ENCODE measurements at regions not wholly inside any gene's neighbourhood (a gene's known extent, or its start where the extent isn't known, plus 50 kb on each side); places are given as distances from the start of the nearest gene placed in this dataset.

DNA sequence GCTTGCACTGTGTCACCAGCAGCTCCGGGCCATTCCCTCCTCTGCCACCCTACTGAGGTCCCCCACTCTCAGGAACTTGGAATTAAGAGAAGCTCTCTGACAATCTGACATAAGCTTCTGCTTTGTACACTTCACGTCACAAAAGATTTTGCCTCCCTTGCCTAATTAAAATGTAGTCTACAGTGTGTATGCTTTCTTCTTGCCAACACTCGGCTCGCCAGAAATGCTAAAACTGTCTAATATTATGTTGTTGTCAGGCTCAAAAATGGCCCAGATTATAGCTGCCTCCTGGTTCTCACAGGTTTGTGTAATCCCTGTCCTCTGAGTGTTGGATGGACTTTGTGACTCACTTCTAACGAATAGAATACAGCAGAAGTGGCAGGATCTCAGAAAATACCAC lies 474.7 kb downstream of the MBD2 start:
- DNase-seq = no peak

DNA sequence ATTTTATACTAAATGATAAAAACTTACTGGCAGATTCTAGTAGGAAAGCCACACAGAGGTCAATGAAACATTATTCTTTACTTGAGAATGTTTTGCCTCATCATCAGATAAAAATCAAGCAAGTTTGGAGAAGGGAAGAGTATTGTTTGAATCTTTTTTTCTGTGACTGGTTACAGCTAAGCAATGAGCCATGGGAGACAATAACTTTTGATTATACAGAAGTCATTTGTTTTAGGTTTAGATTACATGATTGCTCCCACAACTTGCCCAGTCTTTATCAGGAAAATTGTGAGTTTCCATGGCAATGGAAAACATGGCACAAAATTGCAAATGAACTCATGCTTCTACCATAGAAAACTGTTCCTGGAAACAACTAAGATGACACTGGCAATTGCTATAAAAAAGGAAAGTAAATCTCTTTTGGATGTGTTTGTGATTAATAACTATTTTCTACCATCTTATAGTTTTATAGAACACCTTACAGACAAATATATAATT lies 476.8 kb downstream of the MBD2 start:
- no peak for DNase-seq

DNA sequence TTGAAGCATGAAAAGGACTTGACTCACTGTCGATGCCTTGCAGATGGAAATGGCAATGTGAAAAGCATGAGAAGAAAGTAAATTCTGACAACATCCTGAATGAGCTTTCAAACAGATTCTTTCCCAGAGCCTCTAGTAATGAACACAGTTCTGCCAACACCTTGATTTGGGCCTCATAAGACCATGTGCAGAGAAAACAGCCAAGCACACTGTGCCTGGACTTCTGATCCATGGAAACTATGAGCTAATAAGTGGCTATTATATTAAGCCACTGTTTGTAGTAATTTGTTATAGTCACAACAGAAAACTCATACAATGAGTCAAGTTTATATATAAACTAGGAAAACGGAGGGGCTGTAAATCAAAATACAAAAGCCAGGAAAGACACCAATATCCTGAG lies 477.3 kb downstream of the MBD2 start:
- no peak for DNase-seq

DNA sequence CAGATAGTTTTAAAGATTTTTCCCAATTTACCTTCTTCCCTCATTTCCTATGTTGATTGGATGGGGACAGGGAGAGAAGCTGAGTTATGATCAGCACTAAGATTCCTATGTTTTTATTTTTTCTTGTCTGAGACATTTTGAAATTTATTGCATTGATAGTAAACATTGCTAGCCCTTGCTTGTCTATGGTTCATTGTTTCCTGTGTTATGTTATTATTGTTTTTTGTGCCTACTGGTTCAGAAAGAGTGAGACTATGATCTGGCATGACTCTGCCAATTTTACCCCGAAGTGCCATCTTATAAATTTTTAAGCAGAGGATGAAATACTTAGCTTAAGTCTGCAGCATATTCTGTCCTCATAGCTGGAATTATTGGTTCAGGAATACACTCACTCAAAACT lies 478.5 kb downstream of the MBD2 start:
- no peak for DNase-seq

DNA sequence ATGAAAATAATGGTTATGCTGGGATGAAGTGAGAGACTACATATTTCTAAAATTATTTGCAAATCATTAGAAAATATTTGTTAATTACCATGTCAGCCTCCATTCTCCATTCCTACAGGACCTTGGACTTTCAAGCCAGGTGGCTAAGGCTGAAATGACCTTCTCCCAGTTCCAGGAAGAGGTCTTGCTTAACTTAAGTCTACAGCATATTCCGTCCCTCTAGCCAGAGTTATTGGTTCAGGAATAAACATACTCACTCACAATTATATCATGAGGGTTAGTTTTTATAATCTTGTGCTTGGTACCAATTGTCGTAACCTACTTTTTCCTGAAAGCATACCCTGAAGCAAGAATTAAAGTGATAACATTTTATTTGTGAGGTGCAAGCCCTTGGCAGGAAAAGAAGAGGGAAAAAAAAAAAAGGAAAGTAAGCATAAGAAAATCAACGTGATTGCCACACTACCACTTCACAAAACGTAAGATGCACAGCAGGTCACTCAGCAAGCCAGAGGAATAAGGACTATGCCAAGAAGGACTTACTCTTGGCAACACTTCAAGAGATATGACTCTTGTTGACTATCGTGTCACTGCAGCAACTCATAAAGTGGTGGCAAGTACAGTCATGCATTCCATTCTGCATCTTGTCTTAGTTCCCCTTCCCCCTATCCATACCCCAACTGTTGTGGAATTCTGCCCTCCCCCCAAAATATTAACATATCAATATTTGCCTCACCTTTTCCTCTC lies 479.1 kb downstream of the MBD2 start:
- no peak for DNase-seq

DNA sequence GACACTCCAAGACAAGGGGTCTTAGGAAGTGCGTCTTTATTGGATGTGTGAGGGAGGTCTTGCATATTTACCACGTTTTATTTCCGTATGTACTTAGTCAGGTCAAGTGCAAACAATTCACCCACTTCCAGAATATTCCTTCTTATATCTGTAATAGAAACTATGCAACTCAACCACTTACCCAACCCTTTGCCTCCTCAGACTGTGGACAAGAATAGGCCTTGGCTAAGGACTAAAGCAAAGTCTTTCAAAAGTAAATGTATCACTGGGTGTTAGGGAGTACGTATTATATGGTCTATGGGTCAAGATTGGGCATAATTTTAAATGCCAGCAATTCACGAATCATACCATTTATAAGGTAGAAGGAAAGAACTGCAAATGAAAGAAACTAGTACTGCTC lies 484.8 kb downstream of the MBD2 start:
- no peak for DNase-seq

DNA sequence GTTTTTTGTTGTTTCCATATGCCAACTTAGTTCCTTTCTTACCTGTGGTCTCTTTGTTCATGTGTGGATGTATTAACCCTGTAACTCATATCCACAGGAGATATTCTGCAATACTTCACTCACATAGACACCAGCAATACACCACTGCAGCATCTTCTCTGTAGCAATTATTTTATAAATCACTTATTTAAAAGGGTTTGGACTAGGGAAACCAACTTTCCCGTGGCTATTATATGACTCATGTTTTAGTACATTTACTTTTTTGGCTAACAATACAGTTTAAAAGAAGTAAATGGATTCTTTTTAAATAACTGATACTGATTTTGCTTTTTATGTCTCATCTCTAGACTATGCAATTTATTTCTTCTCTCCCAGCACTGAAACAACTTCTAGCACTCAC lies 488.9 kb downstream of the MBD2 start:
- no peak for DNase-seq

DNA sequence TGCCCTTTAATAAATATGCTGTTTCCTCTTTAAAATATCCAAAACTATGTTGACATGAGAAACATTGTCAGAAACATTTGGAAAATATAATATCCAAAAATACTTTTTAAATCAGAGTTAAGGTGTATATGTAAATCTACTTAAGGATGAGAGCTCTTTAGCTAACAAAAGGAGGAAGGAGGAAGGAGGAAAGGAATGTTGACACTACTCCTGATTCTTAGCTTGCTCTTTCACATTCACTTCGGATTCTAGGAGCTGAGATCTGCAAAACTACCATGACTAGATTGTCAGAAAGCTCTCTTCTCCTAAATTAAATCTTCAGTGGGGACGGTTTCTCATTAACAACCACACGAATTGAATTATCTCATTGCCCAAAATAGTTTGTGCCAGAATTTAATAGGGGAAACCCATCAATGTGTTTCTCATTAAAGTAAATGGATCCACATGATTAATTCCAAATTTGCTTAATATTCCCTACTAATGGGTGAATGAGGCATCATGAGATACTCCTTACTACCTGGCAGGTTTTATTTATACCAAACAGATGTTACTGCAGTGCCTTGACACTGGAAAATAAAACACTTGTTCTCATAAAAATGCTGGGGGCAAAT lies 509.1 kb downstream of the MBD2 start:
- DNase-seq = no peak

DNA sequence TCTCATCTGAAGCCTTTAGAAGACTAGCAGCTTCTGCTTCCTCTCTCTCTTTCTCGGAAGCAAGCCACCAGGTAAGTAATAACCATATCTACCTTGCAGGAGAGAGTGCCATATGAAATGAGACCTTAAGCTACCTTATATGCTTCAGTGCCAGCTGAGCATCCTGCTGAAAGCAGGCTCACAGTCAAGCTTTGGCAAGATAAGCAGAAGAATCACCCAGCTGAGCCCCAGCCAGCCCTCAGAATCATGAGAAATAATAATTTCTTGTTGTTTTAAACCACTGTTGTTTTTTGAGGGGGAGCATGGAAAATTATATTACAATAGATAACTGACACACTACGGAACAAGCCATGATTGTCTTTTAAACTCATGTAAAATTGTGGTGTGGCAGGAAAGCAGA lies 514.4 kb downstream of the MBD2 start:
- no peak for DNase-seq

DNA sequence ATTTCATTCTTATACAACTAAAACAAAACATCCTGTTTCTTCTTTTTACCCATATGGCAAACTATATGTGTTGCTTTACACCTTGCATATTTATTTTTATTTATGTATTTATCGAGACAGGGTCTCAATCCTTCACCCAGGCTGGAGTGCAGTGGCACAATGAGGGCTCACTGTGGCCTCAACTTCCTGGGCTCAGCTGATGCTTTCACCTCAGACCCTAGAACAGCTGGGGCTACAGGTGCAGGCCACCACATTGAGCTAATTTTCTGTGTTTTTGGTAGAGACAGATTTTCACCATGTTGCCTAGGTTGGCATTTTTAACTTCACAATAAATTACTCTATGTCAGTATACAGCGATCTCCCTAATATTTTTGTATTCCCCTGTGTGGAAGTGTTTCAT lies 522.0 kb downstream of the MBD2 start:
- no peak for DNase-seq

DNA sequence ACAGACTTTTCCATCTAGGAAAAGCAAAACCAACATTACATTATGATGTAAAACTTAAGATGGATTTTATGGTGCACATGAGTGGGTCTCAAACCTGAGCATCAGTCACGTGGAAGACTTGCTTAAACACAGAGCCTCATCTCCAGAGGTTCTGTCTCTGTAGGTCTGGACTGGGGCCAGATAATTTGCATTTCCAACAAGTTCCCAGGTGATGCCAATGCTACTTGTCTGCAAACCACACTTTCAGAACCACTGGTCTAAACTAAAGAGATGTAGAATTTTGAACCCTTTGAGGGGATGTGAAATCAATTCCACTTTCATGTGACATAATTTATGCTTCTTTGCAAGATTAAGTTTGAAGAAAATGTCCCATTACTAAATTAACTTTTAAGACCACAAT lies 522.8 kb downstream of the MBD2 start:
- DNase-seq = no peak

DNA sequence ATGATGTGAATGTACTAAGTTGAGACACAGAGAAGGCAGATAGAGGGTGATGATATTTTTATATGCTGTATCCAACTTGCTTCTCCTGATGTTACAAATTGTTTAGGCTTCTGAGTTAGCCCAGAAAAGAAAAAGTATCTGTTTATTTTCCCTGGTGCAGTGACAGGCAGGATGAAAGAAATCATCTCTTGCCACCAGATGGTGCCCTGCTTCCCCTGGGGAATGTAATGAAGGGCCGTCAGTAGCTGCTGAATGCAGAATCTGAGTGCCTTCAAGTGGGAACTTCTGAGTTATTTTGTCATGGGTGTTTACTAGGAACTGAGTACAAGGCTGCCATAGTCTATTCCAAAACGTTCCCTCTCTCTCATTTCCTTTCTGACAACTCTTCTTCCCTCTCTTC lies 525.6 kb downstream of the MBD2 start:
- DNase-seq = peak; percentile 25

DNA sequence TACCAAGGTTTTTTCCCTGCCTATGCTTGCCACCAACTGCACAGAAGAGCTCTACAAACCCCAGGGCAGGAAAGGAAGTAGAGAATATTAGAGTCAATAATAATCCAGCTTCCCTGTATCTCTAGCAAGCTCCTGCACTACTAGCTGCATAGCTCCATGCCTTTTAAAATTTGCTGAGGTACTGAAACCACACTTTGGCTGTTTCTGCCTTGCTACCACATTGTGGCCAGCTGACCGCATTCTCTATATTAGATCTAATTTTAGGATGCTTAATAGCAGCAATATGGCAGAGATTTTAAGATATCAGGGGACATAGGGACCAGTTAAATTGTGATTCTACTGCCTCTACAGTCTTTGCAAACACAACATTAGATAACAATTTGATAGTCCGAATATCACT lies 534.6 kb downstream of the MBD2 start:
- no peak for DNase-seq

DNA sequence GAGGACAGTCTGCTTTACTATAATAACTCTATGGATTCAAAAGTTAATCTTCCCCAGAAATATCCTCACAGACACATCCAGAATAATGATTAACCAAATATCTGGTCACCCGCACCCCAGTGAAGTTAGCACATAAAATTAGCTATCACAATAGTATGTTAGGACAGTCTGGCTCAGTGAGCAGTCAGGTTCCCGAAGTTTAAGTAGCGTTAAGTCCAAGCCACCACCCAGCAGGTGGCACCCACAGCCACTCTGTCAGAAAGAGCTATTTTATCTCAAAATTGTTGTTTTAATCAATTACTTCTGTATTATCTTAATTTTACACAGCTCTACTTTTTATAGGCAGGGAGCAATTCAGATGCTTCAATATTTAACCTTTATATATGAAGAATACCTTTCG lies 537.5 kb downstream of the MBD2 start:
- DNase-seq = peak; percentile 1

DNA sequence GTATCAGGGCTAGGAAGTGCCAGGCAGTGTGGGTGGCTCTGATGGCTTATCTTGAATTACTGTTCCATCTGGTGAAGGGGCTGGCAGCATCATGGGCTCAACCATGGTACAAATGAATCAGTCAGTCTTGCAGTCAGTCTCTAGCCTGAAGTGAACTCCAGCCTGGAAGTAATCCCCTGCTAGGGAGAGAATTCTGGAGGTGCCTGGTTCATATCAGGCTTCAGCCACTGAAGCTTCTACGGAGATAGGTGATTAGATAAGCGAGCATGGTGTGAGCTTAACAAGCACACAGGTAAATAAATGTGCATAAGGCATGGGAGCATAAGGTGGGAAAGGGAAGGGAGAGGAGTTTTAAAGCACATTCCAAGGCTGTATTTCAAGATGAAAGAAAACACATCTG lies 541.7 kb downstream of the MBD2 start:
- DNase-seq = no peak

DNA sequence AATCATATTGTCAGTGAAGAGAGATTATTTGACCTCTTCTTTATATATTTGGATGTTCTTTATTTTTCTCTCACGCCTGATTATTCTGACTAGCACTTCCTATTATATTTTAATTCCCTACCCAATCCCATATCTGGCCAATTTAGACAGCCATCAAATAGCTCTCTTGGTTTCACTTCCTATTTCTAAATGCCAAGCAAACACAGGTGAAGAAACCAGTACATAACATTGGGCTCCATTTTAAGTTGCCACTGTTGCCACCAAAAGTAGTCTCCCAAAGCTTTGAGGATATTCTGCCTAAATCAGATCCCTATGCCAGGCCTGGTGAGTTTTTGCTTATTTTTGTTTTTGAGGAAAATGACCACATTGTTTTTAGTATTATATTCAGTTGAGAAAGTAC lies 547.0 kb downstream of the MBD2 start:
- no peak for DNase-seq

DNA sequence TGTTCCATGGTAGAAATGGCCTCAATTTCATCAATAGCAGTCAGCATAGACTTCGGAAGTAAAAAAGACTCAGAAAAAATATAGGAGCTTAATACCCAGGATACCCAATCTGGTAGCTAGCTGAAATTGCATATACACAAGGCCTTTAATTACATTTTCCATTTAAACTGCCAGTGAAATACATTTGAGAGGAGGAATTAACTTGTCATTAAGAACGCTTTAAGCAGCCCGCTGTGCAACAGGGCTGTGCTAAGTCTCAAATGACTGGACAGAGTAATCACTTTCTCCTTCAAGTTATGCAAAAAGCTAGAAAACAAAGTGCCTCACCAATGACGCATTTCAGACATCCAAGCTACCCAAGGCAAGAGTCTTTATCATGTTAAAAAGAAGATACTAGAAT lies 558.8 kb downstream of the MBD2 start:
- no peak for DNase-seq

DNA sequence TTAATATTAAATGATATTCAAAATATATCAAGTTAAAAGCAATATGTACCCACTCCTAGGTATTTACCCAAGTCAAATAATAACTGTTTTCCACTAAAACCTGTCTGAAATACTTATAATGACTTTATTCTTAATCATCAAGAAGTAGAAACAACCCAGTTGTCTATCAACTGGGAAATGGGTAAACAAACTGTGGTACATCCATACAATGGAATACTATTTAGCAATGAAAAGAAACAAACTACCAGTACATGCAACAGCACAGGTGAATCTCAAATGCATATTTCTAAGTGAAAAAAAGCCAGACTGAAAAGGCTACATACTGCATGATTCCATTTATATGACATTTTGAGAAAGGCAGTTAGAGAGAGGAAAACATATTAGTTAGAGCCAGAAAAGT lies 559.9 kb downstream of the MBD2 start:
- no peak for DNase-seq

DNA sequence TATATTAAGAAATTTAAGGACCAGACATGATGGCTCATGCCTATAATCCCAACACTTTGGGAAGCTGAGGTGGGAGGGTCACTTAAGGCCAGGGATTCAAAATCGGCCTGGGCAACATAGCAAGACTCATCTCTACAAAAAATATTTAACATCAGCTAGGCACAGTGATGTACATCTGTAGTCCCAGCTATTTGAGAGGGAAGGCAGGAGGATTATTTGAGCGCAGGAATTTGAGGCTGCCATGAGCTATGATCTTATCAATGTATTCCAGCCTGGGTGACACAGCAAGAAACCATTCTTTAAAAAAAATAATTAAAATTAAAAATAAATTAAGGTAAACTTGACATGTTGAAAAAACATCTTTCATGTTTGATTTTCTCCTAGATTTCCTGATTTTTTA lies 564.2 kb downstream of the MBD2 start:
- DNase-seq = no peak

DNA sequence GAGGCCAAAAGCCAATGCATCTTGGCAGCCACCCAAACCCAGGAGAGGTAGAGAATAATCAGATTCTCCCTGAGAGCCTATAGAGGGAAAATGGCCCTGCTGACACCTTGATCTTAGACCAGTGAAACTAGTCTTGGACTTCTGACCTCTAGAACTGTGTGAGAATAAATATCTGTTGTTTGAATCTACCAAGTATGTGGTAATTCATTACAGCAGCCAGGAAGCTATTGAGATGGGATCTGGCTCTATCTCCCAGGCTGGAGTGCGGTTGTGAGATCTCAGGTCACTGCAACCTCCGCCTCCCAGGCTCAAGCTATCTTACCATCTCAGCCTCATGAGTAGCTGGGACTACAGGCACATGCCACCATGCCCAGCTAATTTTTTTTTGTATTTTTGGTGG lies 567.2 kb downstream of the MBD2 start:
- DNase-seq = no peak

DNA sequence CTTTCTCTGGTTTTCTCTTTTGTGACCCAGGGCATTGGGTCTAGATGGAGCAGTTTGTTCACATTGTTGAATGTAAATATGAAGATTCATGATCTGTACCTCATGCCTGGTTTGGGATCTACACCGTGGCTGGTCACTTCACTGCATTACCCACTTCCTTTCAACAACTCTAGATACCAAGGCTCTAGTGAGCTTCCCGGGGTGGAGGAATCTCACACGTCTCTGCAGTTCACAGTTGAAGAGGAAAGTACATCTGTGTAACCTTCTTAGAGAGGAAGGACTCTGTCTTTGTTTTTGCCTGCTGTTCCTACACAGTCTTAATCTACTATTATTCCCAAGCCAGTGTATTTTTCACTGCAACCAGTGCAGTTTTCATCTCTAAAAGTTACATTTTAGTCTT lies 574.8 kb downstream of the MBD2 start:
- no peak for DNase-seq

DNA sequence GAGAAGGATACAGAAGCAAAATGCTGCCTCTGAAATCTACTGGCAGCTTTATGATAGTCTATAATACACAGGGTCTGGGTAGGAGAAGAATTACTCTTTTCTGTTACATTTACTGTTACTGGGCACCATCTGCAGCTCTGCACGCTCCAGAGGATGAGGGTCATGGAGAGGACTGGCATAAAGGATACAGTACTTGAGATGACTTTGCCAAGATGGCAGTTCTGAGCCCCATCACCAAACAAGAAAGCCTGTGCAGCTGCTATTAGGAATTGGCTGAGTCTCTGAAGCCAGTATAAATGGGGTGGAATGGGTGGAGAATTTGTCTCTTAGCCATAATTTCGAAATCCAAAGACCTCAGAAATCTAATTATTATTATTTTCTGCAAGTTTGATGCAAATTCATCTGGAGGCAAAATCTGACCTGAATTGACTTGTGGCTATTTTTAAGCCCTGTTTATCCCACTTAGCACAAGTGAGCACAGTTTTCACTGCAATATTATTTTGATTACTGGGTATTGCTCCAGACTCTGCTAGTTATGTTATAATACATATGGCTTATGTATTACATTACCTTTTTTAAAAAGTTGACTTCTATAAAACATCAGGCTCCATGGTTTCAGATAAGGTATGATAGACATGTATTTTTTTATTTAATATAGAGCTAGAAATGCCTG lies 579.5 kb downstream of the MBD2 start:
- DNase-seq = no peak

DNA sequence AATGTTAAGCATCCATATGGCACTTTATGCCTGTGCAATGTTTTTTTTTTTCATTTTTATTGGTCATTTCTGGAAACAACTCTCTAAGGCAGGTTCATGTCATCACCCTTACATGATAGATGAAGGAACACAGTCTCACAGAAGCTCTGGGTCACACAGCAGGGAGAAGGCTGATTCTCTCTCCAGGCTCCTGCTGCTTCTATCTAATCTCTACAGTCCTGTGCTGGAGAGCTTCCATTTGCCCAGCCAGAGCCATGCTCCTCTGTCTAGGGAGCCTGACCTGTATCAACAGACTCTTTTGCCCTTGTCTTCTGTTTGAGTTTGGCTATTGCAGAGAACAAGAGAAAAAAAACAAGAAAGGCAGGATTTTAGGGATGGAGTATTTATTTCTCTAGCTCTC lies 584.8 kb downstream of the MBD2 start:
- DNase-seq = no peak

DNA sequence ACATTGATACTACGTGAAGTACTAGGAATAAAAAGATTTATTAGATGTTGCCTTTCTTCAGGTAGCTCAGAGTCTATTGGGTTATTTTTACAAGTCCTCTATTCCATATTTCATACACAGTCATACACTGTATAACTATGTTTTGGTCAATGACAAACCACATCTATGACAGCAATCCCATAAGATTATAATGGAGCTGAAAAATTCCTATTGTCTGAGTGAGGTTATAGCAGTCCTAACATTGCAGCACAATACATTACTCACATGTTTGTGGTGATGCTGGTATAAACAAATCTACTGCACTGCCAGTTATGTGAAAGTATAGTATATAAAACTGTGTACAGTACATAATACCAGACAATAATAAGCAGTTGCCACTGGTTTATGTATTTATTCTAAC lies 595.1 kb downstream of the MBD2 start:
- no peak for DNase-seq

Data from hematopoietic multipotent progenitor cell treated with erythropoietin and hydrocortisone succinate and interleukin-3 and kit ligand, for 4 days (in vitro differentiated cells).